ENCODE measurements at regions not wholly inside any gene's neighbourhood (a gene's known extent, or its start where the extent isn't known, plus 50 kb on each side); places are given as distances from the start of the nearest gene placed in this dataset. TPM values are rescaled to one million over a fixed set of nuclear protein-coding genes. Genes with fewer than 3 reads are reported as not detected.

Small RNAs in the stretch of these regions (small RNA-seq; reads per million reads assigned to genes)
- not detected for gene RF00026
- not detected for gene RNU6-1168P

All from Karpas-422 (cell line).